SK-N-MC (cell line): ENCODE measurements at regions not wholly inside any gene's neighbourhood (a gene's known extent, or its start where the extent isn't known, plus 50 kb on each side); places are given as distances from the start of the nearest gene placed in this dataset.

ENCODE experiments used
- EZH2 ChIP-seq: fragments of 200-600 bp; sonication (generic); IDR thresholded peaks from one replicate; pipeline ENCODE4 v1.6.1; 2017; ENCODE audit warnings: antibody characterized with exemption
- FOXP2 ChIP-seq: optimal IDR thresholded peaks from 2 replicates; pipeline ENCODE3; 2011; ENCODE audit warnings: mild to moderate bottlenecking, moderate library complexity; ENCODE audit not compliant: insufficient read depth; ENCODE audit errors: extremely low read length, control extremely low read depth
- POLR2AphosphoS5 ChIP-seq: IDR thresholded peaks from 2 replicates; pipeline ENCODE4 v1.6.1; 2012; ENCODE audit warnings: mild to moderate bottlenecking, low read depth, low read length, borderline replicate concordance

DNA sequence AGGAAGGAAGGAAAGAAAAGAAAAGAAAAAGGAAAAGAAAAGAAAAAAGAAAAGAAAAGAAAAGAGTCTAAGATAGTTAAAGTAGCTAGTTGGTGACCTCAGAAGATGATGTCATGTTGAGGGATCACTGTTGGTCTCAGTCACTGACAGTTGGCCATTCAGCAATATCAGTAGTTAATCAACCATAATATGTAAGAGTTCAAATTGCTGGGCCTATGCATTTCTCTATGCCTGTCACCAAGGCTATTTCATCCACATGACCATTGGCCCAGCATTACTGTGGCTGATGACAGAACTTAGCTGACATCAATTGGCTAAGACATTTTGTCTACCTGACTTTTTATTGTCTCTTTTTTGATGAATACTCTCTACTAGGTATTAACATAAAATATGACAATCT lies 435.5 kb upstream of the CRIM1 start:
- TF ChIP-seq POLR2AphosphoS5 (no peak), EZH2 (no peak), FOXP2 (no peak)
